Brain pericyte (primary cell): ENCODE measurements at regions not wholly inside any gene's neighbourhood (a gene's known extent, or its start where the extent isn't known, plus 50 kb on each side); places are given as distances from the start of the nearest gene placed in this dataset.
"Not testable (repeated sequence)": the region's sequence is repeated elsewhere in the genome, so short reads cannot be mapped to it uniquely, and the experiment has no call there.

Source experiments
- DNase-seq: peaks from one replicate; pipeline ENCODE4 v3.0.0-alpha.2; 2012; ENCODE audit warnings: low read depth, low spot score

GRCh38 chr5:71905834-71906711 lies 187.0 kb downstream of the CARTPT start:
- no peak for DNase-seq

DNA sequence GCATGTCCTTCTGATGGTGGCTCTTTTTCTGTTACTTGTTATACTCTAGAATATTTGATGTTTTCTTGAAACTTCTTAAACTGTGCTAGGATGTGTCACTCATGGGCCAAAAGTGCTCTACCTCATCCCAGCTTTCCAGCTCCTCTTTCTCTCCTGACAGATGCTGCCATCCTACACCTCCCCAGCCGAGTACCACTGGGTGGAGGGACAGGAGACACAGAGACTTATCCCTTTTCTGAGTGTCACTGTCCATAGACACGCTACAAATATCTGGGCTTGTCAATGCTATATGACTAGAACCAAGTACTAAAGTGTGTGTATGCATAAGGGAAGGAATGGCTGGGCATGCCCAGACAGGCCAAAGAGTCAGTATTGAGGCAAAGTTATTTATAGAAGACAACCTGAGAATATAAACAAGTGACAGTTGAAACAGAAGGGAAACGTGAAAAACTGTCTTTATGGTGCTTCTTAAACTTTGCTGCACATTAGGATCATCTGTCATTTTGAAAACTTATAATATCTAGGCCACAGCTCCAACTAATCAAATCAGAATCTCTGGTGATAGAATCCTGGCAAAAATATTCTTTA lies 188.0 kb downstream of the CARTPT start:
- no peak for DNase-seq

GRCh38 chr5:71907608-71908145 lies 188.6 kb downstream of the CARTPT start:
- DNase-seq, result no peak

GRCh38 chr5:71910741-71911140 lies 191.7 kb downstream of the CARTPT start:
- DNase-seq, result no peak

DNA sequence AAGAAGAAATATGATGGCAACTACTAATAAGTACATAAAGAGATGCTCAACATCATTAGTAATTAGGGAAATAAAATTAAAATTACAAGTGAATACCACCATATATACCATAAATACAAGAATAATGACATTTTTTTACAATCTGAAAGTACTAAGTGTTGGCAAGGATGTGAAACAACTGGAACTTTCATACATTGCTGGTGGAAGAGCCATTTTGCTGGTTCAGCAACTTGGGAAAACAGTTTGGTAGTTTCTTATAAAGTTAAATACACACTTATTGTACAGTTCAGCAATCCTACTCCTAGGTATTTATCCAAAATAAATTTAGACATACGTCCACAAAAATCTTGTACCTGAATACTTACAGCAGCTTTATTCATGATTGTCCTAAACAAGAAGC lies 192.9 kb downstream of the CARTPT start:
- no peak for DNase-seq

DNA sequence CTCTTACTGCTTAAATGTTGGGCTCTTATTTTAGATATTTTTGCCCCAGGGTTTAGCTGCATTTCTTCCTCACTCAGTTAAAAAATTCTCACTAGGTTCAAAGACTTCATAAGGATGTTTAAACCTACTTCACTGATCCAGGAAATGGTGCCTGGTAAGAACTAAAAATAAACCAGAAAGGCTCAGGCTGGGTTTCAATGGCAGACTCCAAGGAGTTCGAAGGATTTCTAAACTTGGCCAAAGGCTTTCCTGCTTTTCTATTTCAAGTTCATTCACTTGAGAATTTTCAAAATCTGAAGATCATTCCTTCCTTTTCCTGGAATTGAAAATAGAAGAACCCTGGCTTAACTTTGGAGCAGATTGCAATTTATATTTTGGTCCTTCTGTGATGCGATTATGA lies 193.0 kb upstream of the MAP1B start:
- no peak for DNase-seq

GRCh38 chr5:71922584-71923106 lies 184.6 kb upstream of the MAP1B start:
- no peak for DNase-seq

DNA sequence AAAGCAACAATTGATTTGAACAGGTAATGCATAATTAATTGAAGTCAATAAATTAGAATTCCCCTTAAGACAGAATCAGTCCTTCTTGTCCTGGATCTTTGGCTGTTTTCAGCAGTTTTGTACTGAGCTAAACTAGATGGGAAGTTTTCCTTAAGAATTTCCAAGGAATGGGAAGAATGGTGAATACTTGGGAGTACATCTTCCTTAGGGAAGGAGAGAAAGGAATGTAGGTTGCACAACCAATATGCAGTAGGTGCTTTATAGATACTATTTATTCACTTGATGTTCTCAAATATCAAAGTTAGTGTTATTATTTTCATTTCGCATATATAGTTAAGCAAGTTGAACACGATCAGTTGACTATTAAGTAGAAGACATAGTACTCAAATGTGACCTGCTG lies 183.5 kb upstream of the MAP1B start:
- no peak for DNase-seq

DNA sequence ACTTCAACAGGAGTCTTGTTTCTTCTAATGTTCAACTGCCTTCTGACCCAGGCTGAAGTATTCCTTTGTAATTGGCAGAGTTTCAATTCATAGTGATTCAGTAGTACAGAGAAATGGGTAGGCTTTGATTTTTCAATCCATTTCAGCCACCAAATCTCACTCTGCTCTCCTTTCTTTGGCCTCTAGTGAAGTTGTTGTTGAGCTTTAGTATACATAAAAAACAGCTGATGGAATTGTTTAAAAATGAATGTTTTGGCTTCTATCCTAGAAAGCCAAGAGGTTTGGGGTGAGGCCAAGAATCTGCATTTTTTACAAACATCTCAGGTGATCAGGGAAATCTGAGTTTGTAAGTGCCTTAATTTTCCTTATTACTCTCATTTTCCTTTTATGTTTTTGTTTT lies 182.9 kb upstream of the MAP1B start:
- no peak for DNase-seq

DNA sequence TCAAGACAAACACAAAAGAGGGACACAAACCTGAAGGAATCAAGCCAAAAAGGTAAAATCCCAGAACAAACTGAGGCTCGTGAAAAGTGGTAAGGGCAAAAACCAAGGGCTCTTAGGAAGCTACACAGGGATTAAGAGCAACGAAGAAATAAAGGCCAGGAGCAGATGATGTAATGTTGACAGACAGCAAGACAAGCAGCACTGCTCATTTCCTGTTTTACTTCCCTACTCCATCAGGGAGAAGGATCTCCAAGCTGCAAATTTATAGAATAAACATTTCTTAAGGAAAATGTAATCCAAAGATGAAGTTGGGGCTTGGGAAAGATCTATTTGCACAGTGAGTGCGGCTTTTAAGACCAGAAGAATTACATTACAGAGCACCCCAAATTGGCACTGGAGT lies 182.3 kb upstream of the MAP1B start:
- DNase-seq, result no peak

GRCh38 chr5:71925608-71926091 lies 181.6 kb upstream of the MAP1B start:
- no peak for DNase-seq

DNA sequence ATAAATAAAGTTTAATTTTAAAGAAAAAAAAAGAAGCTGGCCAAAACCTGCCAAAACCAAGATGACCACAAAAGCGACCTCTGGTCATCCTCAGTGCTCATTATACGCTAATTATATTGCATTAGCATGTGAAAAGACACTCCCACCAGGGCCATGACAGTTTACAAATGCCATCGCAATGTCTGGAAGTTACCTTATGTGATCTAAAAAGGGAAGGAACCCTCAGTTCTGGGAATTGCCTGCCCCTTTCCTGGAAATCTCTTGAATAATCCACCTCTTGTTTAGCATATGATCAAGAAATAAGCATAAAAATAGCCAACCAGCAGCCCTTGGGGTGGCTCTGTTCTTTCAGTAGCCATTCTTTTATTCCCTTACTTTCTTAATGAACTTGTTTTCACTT lies 178.3 kb upstream of the MAP1B start:
- no peak for DNase-seq

DNA sequence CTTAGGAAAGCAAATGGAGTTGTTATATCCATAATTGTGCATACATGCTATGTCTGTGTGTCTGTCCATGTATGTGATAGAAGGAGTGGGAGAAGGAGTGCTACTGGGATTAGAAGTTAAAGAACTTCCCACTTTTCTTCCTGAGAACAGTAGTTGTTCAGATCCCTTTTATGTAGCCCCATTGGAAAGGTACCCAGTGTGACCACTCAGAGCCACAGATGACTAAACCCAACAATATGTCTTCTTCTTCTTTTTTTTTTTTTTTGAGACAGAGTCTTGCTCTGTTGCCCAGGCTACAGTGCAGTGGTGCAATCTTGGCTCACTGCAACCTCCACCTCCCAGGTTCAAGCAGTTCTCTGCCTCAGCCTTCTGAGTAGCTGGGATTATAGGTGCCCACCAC lies 176.7 kb upstream of the MAP1B start:
- DNase-seq, result not testable (repeated sequence)

DNA sequence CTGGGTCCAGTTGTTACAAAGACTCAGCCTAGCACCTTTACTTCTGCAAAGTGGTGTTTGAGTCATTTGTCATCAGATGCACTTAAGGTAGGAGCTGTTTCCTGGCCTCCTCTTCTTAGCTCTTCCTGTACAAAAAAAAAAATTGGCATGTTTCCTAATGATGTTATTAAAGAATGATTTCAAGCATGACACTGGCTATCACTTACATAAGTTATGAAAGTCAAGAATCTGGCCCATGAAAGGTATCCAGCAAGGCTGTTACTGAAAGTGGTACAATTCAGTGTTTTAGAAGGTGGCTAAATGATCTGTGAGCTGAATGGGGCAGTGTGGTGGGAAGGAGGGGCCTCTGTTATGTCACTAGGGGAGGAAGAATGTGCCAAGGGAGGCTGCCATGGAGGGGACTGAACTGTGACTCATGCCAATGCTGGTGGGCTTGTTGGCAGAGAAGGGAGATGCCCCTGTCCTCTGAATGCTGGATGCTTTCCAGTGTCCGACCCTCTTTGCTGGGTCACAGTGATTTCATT lies 175.1 kb upstream of the MAP1B start:
- no peak for DNase-seq

GRCh38 chr5:71932655-71933338 lies 174.5 kb upstream of the MAP1B start:
- DNase-seq, result no peak

DNA sequence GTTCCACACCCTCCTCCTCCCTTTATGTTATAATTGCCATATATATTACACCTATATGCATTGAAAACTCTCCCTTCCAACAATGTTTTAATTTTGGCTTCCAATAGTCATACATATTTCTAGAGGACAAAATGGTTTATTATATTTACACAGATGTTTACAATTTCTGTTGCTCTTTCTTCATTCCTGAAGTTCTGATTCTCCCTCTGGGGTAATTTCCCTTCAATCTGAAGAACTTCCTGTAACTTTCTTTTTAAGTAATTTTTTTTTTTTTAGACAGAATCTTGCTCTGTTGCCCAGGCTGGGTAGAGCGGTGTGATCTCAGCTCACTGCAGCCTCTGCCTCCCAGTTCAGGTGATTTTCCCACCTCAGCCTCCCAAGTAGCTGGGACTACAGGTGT lies 173.0 kb upstream of the MAP1B start:
- no peak for DNase-seq

GRCh38 chr5:71937921-71938698 lies 169.2 kb upstream of the MAP1B start:
- DNase-seq, result no peak

- DNase-seq, result no peak
Observed at GRCh38 chr5:71938895-71939294, 168.4 kb upstream of the MAP1B start.

DNA sequence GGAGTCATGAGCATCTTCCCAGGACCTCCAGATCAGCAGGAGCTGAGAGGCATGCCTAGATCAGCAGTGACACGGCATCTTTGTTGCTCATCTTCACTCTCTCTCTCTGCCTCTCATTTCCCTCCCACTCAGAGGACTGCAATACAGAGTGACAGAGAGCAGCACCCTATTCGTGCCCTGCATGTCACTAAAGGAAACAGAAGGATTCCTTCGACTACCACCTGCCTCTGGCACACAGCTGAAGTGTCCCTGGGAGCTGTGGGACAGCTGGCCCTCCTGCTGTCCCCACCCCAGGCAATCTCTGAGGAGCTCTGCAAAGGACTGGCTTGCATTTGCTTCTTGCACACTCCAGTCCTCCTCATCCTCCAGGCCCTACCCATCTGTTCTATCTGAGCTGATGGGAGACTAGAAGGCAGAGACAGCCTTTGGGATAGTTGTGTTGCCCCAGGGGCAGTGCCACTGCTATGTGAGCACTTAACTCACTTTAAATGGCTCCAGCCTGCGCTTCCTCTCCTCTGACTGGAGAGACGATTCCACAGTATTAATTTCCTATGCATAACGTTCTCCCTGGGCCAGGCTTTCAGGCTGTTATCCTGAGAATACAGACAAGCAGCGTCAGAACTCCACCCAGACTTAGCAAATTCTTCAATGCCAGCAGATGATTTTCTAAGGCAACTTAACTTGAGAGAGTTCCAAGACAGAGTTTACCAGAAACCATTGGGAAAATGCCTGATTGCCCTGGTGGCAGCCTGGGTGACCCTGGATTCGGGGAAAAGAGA lies 167.6 kb upstream of the MAP1B start:
- no peak for DNase-seq

DNA sequence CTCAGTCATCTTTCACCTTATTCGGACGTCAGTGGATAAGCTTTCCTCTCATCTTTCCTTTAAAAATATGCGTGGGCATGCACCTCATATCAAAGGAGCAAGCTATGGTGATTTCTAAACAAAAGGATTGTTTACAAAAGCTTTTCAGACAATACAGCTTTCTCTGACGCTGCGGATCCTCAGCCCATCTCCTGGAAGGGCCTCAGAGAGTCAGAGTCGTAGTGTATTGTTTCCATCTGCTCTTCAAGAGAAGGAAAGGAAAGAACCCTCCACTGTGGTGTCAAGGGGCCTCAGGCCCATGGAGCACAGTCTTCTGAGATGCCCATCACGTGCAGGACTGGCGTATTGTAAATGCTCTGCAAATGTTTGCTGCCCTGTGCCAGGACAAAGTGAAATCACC lies 163.4 kb upstream of the MAP1B start:
- DNase-seq, result no peak
